ENCODE measurements at regions not wholly inside any gene's neighbourhood (a gene's known extent, or its start where the extent isn't known, plus 50 kb on each side); places are given as distances from the start of the nearest gene placed in this dataset.
"Not testable (repeated sequence)": the region's sequence is repeated elsewhere in the genome, so short reads cannot be mapped to it uniquely, and the experiment has no call there.

- no peaks in the 10 kb centered on the region for H3K9me3 ChIP-seq (ENCODE audit: control insufficient read depth, insufficient read depth, low read length)
- H3K36me3 ChIP-seq (ENCODE audit: control insufficient read depth, insufficient read depth, low read length), result no peaks in the 10 kb centered on the region
- no peak overlapping the region for H3K4me3 ChIP-seq (ENCODE audit: low read length)
- no peak for ATAC-seq
- Mint-ChIP-seq H3K9me3 (no peaks in the 10 kb centered on the region), H3K4me3 (no peak overlapping the region), H3K4me1 (no peaks in the 10 kb centered on the region), H3K36me3 (no peaks in the 10 kb centered on the region), H3K27ac (no peak overlapping the region), H3K27me3 (ENCODE audit: low read depth in 2 of 2) (no peaks in the 10 kb centered on the region)
- TF ChIP-seq, protein P1, sequence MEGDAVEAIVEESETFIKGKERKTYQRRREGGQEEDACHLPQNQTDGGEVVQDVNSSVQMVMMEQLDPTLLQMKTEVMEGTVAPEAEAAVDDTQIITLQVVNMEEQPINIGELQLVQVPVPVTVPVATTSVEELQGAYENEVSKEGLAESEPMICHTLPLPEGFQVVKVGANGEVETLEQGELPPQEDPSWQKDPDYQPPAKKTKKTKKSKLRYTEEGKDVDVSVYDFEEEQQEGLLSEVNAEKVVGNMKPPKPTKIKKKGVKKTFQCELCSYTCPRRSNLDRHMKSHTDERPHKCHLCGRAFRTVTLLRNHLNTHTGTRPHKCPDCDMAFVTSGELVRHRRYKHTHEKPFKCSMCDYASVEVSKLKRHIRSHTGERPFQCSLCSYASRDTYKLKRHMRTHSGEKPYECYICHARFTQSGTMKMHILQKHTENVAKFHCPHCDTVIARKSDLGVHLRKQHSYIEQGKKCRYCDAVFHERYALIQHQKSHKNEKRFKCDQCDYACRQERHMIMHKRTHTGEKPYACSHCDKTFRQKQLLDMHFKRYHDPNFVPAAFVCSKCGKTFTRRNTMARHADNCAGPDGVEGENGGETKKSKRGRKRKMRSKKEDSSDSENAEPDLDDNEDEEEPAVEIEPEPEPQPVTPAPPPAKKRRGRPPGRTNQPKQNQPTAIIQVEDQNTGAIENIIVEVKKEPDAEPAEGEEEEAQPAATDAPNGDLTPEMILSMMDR (IDR thresholded peaks at IDR 0.05), result no peak
- H3K27me3 ChIP-seq (ENCODE audit: control insufficient read depth, insufficient read depth, low read length), result no peaks in the 10 kb centered on the region
- no peaks in the 10 kb centered on the region for H3K4me1 ChIP-seq (ENCODE audit: control insufficient read depth, insufficient read depth, low read length)
- no peak overlapping the region for H3K27ac ChIP-seq (ENCODE audit: low read length)
- intact Hi-C loops (cut with micrococcal nuclease), result no loop called here
- DNase-seq, result no peak
- WGBS (ENCODE audit: insufficient coverage), result 93% methylated on average over 1 of the region's 1 CpG
These were observed 105.2 kb upstream of the STX18 start for GRCh38 chr4:4647041-4647440.

DNA sequence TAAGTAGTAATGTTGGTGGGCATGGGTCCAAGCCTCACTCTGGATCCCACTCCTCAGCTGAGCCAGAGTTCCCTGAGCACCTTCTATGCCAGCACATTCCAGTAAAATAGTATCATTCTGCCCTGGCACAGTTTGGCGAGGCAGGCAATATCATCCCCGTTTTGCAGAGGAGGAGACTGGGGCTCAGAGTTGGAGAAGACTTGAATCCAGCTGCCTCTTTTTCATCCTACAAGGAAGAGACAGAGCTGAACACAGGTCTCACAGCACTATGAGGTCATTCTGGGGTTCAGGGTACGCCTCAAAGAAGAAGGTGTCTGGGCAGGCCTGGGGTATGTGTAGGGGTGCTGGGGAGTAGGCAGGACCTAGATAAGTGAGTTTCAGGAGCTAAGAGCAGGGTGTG is 103.9 kb upstream of the STX18 start:
- Histone ChIP-seq H3K4me1 (ENCODE audit: control insufficient read depth, insufficient read depth, low read length) (no peaks in the 10 kb centered on the region), H3K9me3 (ENCODE audit: control insufficient read depth, insufficient read depth, low read length) (no peaks in the 10 kb centered on the region), H3K36me3 (ENCODE audit: control insufficient read depth, insufficient read depth, low read length) (no peaks in the 10 kb centered on the region), H3K27ac (ENCODE audit: low read length) (no peak overlapping the region), H3K4me3 (ENCODE audit: low read length) (no peak overlapping the region), H3K27me3 (ENCODE audit: control insufficient read depth, insufficient read depth, low read length) (no peaks in the 10 kb centered on the region)
- no peak overlapping the region for H3K27ac Mint-ChIP-seq
- intact Hi-C loops (cut with micrococcal nuclease), result no loop called here
- H3K27me3 Mint-ChIP-seq (ENCODE audit: low read depth in 2 of 2), result no peaks in the 10 kb centered on the region
- no peak overlapping the region for H3K4me3 Mint-ChIP-seq
- TF ChIP-seq, protein P1 (IDR thresholded peaks at IDR 0.05), result no peak
- H3K36me3 Mint-ChIP-seq, result no peaks in the 10 kb centered on the region
- no peaks in the 10 kb centered on the region for H3K4me1 Mint-ChIP-seq
- 89% methylated on average over 3 of the region's 3 CpGs for WGBS (ENCODE audit: insufficient coverage)
- no peaks in the 10 kb centered on the region for H3K9me3 Mint-ChIP-seq
- ATAC-seq (no peak), DNase-seq (no peak)

DNA sequence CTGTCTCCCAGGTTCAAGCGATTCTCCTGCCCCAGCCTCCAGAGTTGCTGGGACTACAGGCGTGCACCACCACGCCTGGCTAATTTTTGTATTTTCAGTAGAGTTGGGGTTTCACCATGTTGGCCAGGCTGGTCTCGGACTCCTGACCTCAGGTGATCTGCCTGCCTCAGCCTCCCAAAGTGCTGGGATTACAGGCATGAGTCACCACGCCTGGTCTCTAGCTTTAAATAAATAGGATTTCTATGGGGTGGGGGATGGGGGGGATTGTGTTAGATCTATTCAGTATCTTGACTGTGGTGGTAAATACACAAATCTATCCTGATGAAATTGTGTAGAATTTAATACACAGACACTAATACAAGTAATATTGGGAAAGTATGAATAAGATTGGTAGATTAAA is 102.4 kb upstream of the STX18 start:
- H3K4me3 ChIP-seq (ENCODE audit: low read length); H3K36me3 ChIP-seq (ENCODE audit: control insufficient read depth, insufficient read depth, low read length); H3K4me1 Mint-ChIP-seq; H3K9me3 Mint-ChIP-seq; H3K36me3 Mint-ChIP-seq; DNase-seq; H3K27ac ChIP-seq (ENCODE audit: low read length); H3K9me3 ChIP-seq (ENCODE audit: control insufficient read depth, insufficient read depth, low read length); ATAC-seq; H3K4me1 ChIP-seq (ENCODE audit: control insufficient read depth, insufficient read depth, low read length); intact Hi-C loops (cut with micrococcal nuclease); H3K27me3 Mint-ChIP-seq (ENCODE audit: low read depth in 2 of 2); H3K4me3 Mint-ChIP-seq; H3K27ac Mint-ChIP-seq; H3K27me3 ChIP-seq (ENCODE audit: control insufficient read depth, insufficient read depth, low read length): not testable (repeated sequence)
- 97% methylated on average over 5 of the region's 5 CpGs for WGBS (ENCODE audit: insufficient coverage)

GRCh38 chr4:4643743-4644142 is 101.9 kb upstream of the STX18 start:
- H3K36me3 Mint-ChIP-seq, result not testable (repeated sequence)

GRCh38 chr4:4643306-4643705 is 101.5 kb upstream of the STX18 start:
- no peaks in the 10 kb centered on the region for H3K4me1 ChIP-seq (ENCODE audit: control insufficient read depth, insufficient read depth, low read length)
- no peak for DNase-seq
- no peaks in the 10 kb centered on the region for H3K9me3 Mint-ChIP-seq
- intact Hi-C loops (cut with micrococcal nuclease), result no loop called here
- no peaks in the 10 kb centered on the region for H3K4me1 Mint-ChIP-seq
- no peak overlapping the region for H3K27ac ChIP-seq (ENCODE audit: low read length)
- no peak overlapping the region for H3K4me3 ChIP-seq (ENCODE audit: low read length)
- WGBS (ENCODE audit: insufficient coverage), result 86% methylated on average over 5 of the region's 5 CpGs
- H3K36me3 Mint-ChIP-seq, result no peaks in the 10 kb centered on the region
- H3K9me3 ChIP-seq (ENCODE audit: control insufficient read depth, insufficient read depth, low read length), result no peaks in the 10 kb centered on the region
- H3K27me3 Mint-ChIP-seq (ENCODE audit: low read depth in 2 of 2), result no peaks in the 10 kb centered on the region
- no peaks in the 10 kb centered on the region for H3K36me3 ChIP-seq (ENCODE audit: control insufficient read depth, insufficient read depth, low read length)
- H3K27me3 ChIP-seq (ENCODE audit: control insufficient read depth, insufficient read depth, low read length), result no peaks in the 10 kb centered on the region
- TF ChIP-seq, protein P1 (IDR thresholded peaks at IDR 0.05), result no peak
- H3K4me3 Mint-ChIP-seq, result no peak overlapping the region
- no peak for ATAC-seq
- no peak overlapping the region for H3K27ac Mint-ChIP-seq

More at GRCh38 chr4:4643743-4644142, 101.9 kb upstream of the STX18 start:
- DNase-seq; H3K27me3 Mint-ChIP-seq (ENCODE audit: low read depth in 2 of 2); H3K27me3 ChIP-seq (ENCODE audit: control insufficient read depth, insufficient read depth, low read length); H3K4me1 Mint-ChIP-seq; H3K4me3 Mint-ChIP-seq; H3K4me1 ChIP-seq (ENCODE audit: control insufficient read depth, insufficient read depth, low read length); H3K9me3 Mint-ChIP-seq; H3K27ac Mint-ChIP-seq; ATAC-seq; H3K4me3 ChIP-seq (ENCODE audit: low read length); intact Hi-C loops (cut with micrococcal nuclease); H3K9me3 ChIP-seq (ENCODE audit: control insufficient read depth, insufficient read depth, low read length); H3K36me3 ChIP-seq (ENCODE audit: control insufficient read depth, insufficient read depth, low read length); H3K27ac ChIP-seq (ENCODE audit: low read length): not testable (repeated sequence)
- WGBS (ENCODE audit: insufficient coverage), result 97% methylated on average over 5 of the region's 6 CpGs
